MV-4-11 (cell line): ENCODE measurements at regions not wholly inside any gene's neighbourhood (a gene's known extent, or its start where the extent isn't known, plus 50 kb on each side); places are given as distances from the start of the nearest gene placed in this dataset.

Experiments used
- DNase-seq: peaks from one replicate; lab custom pipeline; 2025; lab: John Stamatoyannopoulos, UW

DNA sequence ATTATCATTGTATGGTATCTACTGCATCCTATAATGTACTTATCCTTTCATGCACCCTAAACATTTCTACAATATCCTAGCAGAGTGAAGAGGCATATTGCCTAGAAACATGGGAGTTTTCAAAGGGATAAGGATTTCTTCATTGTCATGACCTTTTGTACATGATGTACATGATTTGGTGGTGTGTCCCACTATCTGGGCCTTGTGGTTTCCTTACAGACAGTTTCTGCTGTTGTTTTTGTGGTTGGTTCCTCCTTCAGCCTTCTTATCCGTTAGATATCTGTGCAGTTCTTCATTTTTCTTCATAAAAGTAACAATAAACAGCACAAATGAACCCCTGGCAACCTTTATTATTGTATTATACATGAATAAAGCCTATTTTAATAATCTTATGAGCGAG lies 70.4 kb upstream of the BACH1 start:
- DNase-seq, result peak; percentile 79

- DNase-seq, result no peak
Observed at GRCh38 chr21:29230551-29231261, 68.0 kb upstream of the BACH1 start.

DNA sequence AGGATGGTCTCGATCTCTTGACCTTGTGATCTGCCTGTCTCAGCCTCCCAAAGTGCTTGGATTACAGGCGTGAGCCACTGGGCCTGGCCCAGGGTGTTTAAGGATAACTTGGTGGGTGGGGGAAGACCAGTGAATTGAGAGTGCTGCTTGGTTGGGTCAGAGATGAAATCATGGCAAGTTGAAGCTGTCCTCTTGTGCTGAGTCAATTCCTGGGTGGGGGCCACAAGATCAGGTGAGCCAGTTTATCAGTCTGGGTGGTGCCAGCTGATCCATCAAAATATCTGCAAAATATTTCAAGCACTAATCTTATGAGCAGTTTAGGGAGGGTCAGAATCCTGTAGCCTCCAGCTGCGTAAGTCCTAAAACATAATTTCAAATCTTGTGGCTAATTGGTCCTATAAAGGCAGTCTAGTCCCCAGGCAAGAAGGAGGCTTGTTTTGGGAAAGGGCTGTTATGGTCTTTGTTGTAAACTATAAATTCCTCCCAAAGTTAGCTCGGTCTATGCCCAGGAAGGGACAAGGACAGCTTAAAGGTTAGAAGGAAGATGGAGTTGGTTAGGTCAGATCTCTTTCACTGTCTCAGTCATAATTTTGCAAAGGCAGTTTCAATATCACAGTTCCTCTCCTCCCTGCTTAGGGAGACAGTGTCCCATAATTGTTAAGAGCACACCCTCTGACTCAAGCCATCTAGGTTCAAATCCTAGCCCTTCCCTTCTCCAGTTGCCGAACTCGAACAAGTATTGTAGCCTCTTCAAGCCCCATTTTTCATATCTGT lies 66.8 kb upstream of the BACH1 start:
- DNase-seq, result no peak

GRCh38 chr21:29232530-29233255 lies 66.0 kb upstream of the BACH1 start:
- DNase-seq, result no peak

DNA sequence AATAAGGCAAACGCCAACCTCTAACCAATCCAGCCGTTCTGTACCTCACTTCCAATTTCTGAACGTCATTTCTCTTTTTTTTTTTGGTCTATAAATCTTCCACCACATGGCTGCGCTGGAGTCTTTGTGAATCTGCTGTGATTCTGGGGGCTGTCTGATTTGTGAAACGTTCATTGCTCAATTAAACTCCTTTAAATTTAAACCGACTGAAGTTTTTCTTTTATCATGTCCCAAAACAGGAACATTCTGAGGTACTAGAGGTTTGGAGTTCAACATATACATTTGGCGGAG lies 65.5 kb upstream of the BACH1 start:
- peak; percentile 73 for DNase-seq

DNA sequence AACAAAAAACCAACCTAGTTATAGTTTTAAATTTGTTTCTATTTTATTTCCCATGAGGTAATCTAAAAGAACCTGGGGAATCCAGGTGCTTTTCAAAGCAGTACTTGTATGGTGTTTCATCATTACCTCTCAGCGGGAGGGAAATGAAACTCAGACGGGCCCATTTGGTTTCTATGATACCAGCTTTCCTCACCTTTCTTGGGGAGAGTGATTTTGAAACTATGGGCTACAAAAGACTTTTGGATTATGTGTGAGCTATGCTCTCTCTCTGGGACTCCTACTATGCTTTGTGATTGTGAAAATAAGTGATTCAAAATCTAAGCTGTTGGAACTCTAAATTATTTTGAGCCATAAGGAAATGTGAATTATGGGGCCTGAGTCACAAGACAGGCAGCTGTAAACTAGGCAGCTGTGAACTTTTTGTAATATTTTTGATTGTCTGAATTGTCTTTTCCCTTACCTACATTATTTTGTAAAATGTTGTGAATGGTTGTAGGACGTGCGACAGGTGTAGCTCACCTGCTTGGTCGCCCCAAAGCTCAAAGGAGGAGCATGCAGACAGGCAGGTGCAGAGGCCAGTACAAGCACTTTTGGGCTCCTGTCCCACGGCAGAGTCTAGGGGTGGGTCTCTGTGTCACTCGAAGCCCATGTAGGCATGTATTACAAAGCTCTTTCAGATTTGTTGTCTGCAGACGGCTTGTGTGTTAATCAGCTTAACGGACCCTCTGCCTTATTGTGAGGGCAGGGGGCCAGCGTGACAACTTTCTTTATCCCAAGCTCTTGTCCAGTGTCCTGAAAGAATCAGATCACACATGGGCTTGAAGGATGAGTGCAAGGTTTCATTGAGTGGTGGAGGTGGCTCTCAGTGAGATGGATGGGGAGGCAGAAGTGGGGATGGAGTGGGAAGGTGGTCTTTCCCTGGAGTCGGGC lies 64.8 kb upstream of the BACH1 start:
- DNase-seq, result peak; percentile 40

DNA sequence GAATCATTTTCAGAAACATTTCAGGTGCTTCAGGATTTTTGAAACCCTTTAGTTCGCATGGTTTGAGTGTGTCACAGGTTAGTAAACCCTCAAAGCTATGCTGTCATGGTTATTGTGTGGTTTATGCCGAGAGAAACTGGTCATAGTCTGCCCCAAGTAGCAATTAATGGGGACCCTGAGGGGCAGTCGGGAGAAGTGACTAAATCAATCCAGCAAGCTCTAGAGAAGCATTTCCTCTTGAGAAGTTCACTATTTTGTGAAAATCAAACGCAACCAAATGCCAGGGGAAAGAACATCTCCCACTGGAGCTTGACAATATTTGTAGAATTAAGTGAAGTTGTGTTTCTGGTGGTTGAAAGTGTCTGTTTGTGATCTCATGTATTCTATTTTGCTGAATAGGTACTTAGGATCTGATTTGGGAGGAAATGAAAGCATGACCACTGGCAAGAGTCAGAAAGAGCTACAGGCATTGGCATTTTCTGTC lies 63.0 kb upstream of the BACH1 start:
- DNase-seq, result peak; percentile 32

DNA sequence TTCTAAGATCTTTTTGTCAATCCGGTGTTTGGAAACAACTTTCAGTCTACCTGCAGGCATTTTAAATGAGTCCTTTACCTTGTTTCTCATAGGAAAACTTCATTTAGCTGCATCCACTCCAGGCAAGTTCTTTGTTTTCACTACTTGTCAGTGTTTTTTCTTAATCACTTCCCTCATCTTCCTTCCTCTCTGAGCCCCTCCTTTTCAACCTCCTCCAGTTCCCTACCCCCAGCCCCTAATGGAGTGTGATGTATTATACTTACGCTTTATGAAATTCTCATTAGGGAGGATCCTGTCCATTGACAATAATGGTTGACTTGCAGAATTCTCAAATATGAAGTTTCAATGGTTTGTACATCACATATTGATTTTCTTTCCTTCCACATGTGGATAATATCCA lies 62.5 kb upstream of the BACH1 start:
- no peak for DNase-seq

DNA sequence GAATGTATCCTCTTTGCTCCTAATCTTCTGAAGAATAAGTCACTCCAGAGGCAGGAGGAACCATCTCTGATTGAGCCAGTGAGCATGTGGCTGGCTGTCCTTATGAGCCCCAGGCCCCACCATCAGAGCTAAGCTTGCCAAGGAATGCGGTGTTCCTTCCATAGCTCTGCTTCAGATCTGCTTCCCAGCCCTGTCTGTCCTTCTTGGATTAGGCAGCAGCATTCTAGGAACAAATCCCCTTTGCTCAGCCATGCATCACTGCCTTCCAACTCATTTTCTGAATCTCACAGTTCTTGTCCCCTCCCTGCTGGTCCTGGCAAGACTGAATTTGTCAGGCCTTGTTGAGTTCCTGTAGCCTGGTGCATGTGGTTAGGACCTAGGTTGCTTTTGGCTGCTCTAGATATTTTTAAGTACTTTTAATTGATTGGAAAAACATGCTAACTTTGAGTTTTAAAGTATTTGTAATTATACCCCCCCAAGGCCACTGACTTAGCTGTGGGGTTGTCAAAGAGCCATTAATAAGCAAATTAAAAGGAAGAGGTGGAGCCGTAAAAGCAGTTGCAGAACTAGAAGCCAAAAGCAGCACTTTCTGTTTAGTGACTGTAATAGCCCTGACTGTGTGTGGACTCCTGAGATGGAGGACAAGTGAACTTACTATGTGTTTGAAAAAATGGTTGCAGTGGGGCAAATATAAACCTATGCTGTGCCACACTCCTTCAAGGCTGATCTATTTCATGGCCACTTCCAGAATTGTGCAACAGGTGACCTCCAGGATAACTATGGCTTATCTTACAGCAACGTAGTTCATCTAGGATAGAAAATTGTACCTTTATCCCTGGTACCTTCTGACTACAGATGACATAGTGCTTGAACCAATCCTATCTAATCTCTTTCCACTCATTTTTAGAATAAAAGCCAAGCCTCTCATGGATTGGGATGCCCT lies 61.3 kb upstream of the BACH1 start:
- DNase-seq, result no peak

DNA sequence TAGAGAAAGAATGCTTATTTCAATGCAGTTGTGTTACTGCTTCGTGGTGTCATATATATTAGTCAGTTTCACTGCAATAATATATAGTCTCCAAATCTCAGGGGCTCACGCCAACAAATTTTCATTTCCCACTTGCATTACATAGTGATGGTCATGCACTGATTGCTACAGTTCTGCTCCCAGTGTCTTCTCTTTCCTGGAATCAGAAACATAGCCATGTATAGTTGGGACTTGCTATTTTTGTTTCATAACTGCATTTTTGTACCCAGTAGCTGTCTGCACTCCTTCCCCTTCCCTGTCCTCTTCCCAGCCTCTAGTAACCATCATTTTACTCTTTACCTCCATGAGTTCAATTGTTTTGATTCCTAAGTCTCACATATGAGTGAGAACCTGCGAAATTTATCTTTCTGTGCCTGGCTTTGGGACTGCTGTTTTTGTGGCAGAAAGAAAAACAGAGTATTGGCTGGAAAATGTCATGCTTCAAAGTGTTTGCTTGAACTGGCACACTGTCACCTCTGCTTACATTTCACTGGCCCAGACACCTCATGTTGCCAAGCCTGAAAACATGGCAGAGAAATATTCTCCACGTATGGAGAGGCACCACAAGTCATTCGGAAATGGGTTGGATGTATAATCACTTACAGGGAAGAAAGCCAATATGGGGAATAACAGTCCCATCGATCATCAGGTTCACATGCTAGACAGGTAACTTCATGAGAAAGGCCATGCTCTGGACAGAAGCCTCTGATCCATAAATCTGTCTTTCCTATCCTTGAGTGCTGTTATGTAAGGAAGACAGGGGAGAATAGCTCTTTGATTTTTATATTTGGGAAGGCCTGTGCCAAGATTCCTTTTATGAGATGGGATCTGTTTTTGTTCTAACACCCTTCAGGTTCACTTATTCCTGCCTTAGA lies 60.4 kb upstream of the BACH1 start:
- no peak for DNase-seq

DNA sequence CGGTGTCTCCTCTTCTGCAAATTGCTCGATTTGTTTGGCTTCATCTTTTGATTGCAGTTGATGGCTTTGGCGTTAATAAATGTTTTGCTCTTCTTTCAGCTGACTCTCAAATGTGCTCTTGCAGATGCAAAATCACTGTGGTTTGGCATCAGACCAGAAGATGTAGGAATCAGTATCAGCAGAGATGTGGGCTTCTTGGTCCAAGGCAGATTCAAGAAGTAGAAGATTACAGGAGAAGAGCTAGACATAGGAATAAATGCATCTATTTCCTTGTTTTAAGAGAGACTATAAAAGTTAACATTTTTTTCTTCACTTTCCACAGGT lies 59.8 kb upstream of the BACH1 start:
- DNase-seq, result peak; percentile 43

DNA sequence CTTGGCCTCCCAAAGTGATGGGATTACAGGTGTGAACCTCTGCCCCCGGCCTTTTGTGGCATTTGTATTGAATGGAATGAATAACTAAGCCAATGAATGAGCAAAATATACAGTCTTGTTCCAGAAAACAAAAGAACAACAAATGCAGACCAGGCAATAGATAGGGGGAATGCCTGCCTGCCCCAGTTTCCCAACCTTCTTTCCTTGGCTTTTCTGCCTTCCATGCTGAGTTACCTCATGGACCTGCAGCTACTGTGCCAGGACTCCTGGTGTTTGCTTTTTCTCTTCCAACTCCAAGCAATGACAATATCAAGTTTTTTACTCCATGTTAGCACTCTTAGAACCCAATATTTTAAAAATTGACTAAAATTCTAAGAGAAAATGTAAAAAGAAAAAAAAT lies 58.6 kb upstream of the BACH1 start:
- no peak for DNase-seq

DNA sequence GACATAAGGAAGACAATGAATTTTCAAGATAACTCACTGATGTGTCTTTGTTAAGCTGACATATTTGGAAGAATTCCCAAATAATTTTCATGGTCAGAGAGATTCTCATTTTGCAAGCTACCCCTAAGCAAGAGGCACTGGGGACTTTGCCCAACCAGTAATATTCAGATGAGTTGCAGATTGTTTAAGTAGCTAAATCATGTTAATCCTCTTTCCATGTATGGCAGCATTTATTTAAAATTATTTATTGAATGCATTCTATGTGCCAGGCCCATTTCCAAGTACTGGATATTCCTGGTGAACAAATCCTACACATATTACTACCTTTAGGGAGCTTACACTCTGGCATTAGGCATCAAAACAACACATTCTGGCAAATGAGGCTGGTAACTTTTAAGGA lies 56.5 kb upstream of the BACH1 start:
- DNase-seq, result no peak

- no peak for DNase-seq
Observed at GRCh38 chr21:29243188-29243587, 55.5 kb upstream of the BACH1 start.

- DNase-seq, result peak; percentile 60
Observed at GRCh38 chr21:29245104-29245643, 53.5 kb upstream of the BACH1 start.

DNA sequence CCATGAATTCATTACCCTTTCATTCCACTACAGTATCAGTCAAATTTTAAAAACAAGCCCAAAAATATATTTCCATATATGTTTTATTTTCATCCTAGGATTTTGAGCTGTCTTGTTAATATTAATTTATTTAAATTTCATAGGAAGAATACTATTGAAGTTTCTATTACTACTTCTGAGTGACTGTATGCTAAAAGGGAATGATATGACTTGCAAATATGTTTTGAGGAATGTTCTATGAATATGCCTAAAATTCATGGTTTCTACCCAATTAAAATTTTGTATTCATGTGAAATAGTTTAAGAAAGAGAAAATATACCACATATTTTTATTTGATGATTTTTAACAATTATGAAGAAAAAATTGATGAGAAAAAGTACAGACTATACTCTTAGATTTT lies 52.9 kb upstream of the BACH1 start:
- no peak for DNase-seq

GRCh38 chr21:29246614-29247013 lies 52.1 kb upstream of the BACH1 start:
- no peak for DNase-seq

DNA sequence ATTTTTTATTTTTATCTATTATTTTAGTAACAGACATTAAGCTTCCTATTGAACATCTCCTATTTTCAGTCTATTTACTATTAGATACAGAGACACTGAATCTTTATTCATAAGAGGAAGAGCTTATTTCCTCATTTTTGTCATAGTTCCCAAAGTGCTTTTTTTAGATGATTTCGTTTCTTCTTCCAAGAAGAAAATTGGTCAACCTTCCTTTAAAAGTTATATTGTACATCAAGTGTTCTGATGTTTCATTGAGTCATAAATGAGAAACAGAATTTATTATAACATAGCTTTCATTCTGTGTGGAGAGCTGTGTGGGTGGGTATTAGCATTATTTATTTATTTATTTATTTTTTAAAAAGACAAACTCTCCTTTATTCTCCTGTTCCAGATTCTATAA lies 50.6 kb upstream of the BACH1 start:
- peak; percentile 94 for DNase-seq
